GM19351 (cell line): ENCODE measurements at regions not wholly inside any gene's neighbourhood (a gene's known extent, or its start where the extent isn't known, plus 50 kb on each side); places are given as distances from the start of the nearest gene placed in this dataset.
A peak's percentile ranks its signal among the peaks of the same experiment; 100 is the strongest.

Source experiments
- ATAC-seq: cut with Tn5 transposase; IDR thresholded peaks from one replicate; pipeline ENCODE4 v1.9.1; 2021; ENCODE audit warnings: mild to moderate bottlenecking, moderate library complexity; ENCODE audit not compliant: unreplicated experiment

DNA sequence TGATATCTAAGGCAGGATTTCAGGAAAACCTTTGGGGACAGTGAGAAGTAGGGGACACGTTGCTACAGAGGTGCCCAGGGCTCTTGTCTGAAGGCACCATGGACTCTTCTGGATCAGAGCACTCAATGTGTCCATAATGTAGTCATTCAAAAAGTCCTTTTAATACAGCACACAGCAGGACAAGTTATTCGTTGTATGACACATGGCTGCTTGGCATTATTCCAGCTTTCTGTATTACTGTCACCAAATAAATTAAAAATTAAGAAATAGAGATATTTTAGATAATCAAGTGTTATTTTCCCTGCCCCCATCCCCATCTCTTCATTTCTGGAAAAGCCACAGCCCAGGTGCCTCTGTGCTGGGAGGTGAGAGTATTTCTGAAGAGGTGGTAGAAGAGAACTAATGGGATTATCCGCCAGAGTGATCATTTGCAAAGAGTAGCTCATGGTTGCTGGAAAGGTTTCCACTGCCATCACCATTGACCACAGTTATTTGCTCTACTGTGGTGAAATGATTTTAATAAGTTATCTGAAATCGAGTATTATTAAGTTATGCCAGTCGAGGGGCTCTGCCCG is 83.0 kb downstream of the CXCL12 start:
- ATAC-seq: no peak

DNA sequence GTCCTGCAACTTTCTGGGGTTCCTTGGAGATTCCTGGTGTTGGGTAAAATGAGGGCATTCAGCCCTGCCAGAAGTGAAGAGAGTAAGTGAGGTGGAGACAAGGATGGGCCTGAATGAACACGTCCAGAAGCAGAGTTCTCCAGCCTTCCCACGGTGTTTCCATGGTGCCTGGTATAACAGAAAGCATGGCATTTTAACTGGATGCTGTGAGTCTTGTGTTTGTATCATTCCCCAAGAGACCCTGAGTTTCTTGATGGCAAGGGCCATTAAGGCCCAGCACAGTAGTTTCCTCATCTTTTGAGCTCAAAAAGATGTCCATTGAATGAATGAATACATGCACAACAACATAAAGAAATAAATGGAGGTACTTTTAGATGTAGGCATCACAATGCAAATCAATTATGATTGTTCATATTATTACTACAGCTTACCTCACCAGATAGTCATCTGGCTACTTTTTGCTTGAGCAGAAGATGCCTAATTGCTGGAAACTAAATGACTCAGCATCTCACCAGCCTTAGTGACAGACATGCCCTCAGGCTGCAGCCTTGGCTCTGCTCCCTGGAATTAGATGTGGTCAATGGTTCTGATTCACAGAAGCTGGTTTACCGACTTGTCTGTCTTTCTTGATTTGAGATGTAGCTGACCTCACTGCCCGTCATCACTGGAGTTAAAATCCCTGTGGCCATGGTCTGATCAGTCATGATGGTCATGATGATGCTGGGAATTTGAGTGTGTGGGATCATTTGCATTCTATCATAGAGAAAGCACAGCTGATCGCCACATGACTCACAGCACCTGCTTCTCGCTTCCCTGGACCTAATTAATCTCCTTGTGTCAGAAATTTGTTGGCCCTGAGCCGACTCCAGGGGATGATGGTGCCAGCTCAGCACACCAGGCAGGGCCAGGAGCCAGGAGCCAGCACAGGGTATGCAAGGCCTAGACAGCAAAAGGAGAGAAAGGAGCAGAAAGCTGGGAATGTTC is 83.9 kb downstream of the CXCL12 start:
- peak; percentile 94 for ATAC-seq

GRCh38 chr10:44298713-44299112 is 86.2 kb downstream of the CXCL12 start:
- no peak for ATAC-seq

DNA sequence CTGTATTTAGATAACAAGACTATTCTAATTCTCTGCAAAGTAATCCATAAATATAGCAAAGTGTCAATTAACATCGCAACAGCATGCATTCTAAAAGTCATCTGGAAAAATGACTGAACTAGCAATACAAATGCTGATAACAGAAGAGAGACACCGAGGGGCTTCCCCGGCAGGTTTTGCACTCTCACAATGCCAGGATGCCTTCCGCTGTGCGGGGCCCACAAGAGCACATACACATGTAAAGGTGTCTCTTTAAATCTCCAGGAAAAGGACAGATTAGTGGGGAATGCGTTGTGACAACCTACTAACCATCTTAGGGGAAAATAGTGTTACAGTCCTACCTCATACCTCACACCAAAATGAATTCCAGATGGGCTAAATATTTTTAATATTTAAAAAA is 86.9 kb downstream of the CXCL12 start:
- ATAC-seq: no peak

GRCh38 chr10:44295644-44296241 is 89.2 kb downstream of the CXCL12 start:
- ATAC-seq: no peak

- no peak for ATAC-seq
Observed at GRCh38 chr10:44294726-44295412, 90.0 kb downstream of the CXCL12 start.

GRCh38 chr10:44293842-44294241 is 91.1 kb downstream of the CXCL12 start:
- ATAC-seq: no peak

- ATAC-seq: no peak
Observed at GRCh38 chr10:44293306-44293778, 91.6 kb downstream of the CXCL12 start.

DNA sequence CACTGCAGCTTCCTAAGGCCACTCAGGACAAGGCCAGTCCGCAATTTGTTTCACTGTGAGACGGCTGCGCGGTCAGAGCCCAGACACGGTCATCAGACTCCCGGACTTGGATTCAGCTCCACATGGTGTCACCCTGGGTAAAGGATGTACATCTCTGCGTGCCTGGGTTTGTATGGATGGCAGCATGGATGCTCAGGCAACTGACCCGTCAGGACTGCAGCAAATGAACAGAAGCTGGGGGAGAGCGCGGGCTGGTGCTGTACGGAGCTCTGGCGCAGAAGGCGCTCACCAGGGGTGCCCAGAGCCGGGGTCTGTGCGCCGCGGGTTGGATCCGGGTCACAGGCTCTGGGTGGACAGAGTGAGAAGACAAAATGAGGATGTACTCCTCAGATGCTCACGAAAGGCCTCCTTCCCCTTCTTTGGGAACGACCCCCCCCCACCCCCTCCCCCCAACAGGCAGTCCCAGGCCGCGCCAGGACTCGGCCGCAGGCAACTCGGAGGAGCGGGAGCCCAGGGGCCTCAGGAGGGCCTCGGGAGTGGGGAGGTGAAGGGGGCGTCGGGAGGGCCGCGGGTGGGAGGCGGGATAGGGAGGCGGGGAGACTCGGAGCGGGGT is 92.4 kb downstream of the CXCL12 start:
- ATAC-seq: no peak

GRCh38 chr10:44291091-44291490 is 93.8 kb downstream of the CXCL12 start:
- ATAC-seq: no peak

DNA sequence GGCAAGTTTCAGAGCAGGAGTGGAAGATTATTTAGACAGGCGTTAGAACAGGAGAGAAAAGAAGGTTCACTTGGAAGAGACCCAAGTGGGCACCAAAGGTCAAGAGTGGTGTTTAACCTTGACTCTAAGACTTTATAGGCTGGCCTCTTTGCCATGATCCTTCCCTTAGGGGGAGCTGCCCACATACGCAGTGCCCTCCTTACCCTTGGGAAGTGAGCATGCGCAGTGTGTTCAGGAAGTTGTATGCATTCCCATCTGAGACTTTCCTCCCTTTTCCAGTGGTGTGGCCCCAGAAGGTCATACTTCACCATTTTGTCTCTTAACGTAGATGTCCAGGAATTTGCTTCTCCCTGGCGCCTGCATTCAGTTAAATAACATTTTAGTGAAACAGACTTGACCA is 95.8 kb downstream of the CXCL12 start:
- no peak for ATAC-seq

GRCh38 chr10:44287408-44287807 is 97.5 kb downstream of the CXCL12 start:
- no peak for ATAC-seq

GRCh38 chr10:44284198-44285084 is 100.5 kb downstream of the CXCL12 start:
- ATAC-seq: no peak

- ATAC-seq: no peak
Observed at GRCh38 chr10:44282626-44283300, 102.1 kb downstream of the CXCL12 start.

DNA sequence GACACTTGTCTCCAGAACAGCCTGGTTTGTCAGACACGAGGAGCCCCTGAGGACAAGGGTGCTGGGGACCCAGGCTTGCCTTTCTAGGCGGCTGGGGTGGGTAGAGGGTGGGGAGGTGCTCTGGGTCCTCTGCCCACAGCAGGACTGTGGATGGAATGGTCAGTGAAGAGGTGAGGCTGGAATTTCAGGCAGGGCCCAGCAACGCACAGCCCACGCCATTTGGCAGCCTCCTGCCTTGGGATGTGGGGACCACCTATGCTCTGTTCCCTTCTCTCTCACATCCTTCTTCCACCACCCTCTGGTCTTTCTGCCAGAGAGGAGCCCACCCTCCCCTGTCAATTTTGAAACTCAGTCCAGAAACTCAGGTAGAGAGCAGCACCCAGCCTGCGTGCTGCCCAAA is 103.2 kb downstream of the CXCL12 start:
- ATAC-seq: no peak

- ATAC-seq: no peak
Observed at GRCh38 chr10:44281089-44281613, 103.7 kb downstream of the CXCL12 start.

DNA sequence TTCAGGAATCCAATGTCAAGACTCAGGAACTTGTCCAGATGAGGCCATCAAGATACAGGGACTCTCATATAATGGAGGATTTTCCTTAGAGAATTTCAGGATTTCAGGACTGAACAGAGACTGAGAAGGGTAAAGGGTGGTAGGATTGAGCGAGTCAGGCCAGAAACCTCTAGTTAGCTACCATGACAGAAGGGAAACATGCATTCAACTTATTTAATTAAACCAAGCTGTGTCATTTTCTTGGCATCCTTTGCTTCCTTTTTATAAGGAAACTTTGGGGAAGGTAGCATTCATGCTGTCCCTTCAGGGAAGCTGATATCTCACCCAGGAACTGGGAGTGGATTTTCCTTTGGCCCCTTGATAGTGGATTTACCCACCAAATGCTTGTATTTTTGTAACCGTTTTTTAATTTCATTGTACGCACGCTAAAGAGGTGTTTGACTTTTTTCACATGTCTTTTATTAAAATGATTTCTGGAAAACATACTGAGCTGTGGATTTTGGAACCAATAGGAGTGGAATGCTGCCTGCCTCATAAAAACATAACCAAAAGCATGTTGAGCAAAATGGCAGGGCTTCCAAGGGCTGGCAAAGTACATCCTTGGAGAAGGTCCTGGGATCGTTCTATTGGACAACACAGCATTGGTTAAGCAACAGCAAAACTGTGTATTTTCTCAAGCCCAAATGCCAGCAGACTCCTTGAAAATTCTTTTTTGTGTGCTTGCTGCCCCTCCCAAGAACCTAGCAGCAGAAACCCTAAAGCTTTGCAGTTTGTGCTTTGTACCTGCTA is 104.5 kb downstream of the CXCL12 start:
- ATAC-seq: no peak

DNA sequence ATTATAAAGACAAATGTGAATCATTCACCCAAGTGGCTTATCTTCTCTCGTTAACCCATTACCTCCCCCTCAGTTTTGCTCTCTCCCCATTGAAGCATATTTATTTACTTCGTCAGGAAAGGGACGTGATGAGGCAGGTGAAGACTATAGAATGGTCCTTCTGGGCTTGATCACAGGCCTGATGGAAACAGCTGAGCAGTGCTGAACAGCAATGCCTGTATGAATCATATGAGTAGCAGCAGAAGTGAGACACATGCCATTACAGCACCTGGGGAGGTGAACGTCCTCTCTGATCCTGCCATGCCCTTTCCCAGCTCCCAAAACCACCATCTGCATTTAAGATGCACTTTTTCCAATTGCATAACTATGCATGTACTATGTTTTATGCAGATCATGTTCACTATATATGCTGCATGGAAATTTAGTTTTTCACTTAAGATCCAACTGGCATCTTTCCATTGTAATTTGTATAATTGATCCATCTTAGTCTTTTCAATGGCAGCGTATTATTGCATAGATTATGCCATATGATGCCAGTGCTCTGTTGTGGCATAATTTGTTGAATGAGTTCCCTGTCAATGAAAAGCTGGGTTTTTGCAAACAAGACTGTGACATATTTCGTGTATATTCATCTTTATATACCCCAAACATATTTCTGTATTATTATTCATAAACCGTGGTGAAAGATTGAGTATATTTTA is 105.3 kb downstream of the CXCL12 start:
- no peak for ATAC-seq
